Trophoblast cell (in vitro differentiated cells and primary cell): ENCODE measurements at regions not wholly inside any gene's neighbourhood (a gene's known extent, or its start where the extent isn't known, plus 50 kb on each side); places are given as distances from the start of the nearest gene placed in this dataset.
"Not testable (repeated sequence)": the region's sequence is repeated elsewhere in the genome, so short reads cannot be mapped to it uniquely, and the experiment has no call there.

Experiments
- DNase-seq, 2 donors: peaks; one replicate each; pipeline ENCODE4 v3.0.0-alpha.2; 2016
- H2AFZ ChIP-seq: 2 replicates; pipeline ENCODE4 v1.6.1; 2013; ENCODE audit warnings: low read length, moderate library complexity, mild to moderate bottlenecking; ENCODE audit not compliant: insufficient read depth, poor library complexity
- H2AK5ac ChIP-seq: 2 replicates; pipeline ENCODE4 v1.6.1; 2013; ENCODE audit warnings: mild to moderate bottlenecking, low read length
- H2BK120ac ChIP-seq: 2 replicates; pipeline ENCODE4 v1.6.1; 2013; ENCODE audit warnings: low read length, mild to moderate bottlenecking, moderate library complexity; ENCODE audit not compliant: insufficient read depth, poor library complexity
- H2BK12ac ChIP-seq: 2 replicates; pipeline ENCODE4 v1.6.1; 2013; ENCODE audit warnings: mild to moderate bottlenecking, low read length, moderate library complexity
- H2BK5ac ChIP-seq: 2 replicates; pipeline ENCODE4 v1.6.1; 2013; ENCODE audit warnings: low read length, low read depth, moderate library complexity, mild to moderate bottlenecking; ENCODE audit not compliant: poor library complexity
- H3K14ac ChIP-seq: 2 replicates; pipeline ENCODE4 v1.6.1; 2013; ENCODE audit warnings: mild to moderate bottlenecking, low read length
- H3K18ac ChIP-seq: 2 replicates; pipeline ENCODE4 v1.6.1; 2013; ENCODE audit warnings: mild to moderate bottlenecking, low read length
- H3K23ac ChIP-seq: 2 replicates; pipeline ENCODE4 v1.6.1; 2013; ENCODE audit warnings: low read length
- H3K27ac ChIP-seq: 2 replicates; pipeline ENCODE4 v1.5.1; 2013; ENCODE audit warnings: low read depth, mild to moderate bottlenecking, inconsistent platforms, low read length, moderate library complexity
- H3K27me3 ChIP-seq: 2 replicates; pipeline ENCODE4 v1.6.1; 2013; ENCODE audit warnings: inconsistent platforms, mild to moderate bottlenecking, low read length, moderate library complexity; ENCODE audit not compliant: insufficient read depth
- H3K36me3 ChIP-seq, 2 experiments: 1 replicate in 1 of 2; 2 replicates in 1 of 2; pipeline ENCODE4 v1.6.1; 2013; ENCODE audit warnings: low read length in 2 of 2, mild to moderate bottlenecking in 2 of 2, moderate library complexity in 1 of 2; ENCODE audit not compliant: insufficient read depth in 2 of 2, control insufficient read depth in 1 of 2
- H3K4ac ChIP-seq: 2 replicates; pipeline ENCODE4 v1.6.1; 2013; ENCODE audit warnings: low read depth, mild to moderate bottlenecking, low read length, moderate library complexity
- H3K4me1 ChIP-seq, 2 experiments: 1 replicate in 1 of 2; 2 replicates in 1 of 2; pipeline ENCODE4 v1.6.1; 2013; ENCODE audit warnings: low read length in 2 of 2, mild to moderate bottlenecking in 2 of 2, moderate library complexity in 1 of 2; ENCODE audit not compliant: insufficient read depth in 2 of 2, control insufficient read depth in 1 of 2
- H3K4me2 ChIP-seq: 2 replicates; pipeline ENCODE4 v1.6.1; 2013; ENCODE audit warnings: inconsistent platforms, mild to moderate bottlenecking, low read length, moderate library complexity
- H3K4me3 ChIP-seq: 2 replicates; pipeline ENCODE4 v1.5.1; 2013; ENCODE audit warnings: mild to moderate bottlenecking, low read depth, low read length, inconsistent platforms
- H3K79me1 ChIP-seq: one replicate; pipeline ENCODE4 v1.6.1; 2013; ENCODE audit warnings: low read length
- H3K79me2 ChIP-seq: 2 replicates; pipeline ENCODE4 v1.6.1; 2013; ENCODE audit warnings: low read length, mild to moderate bottlenecking; ENCODE audit not compliant: control insufficient read depth, insufficient read depth, poor library complexity
- H3K9ac ChIP-seq: 2 replicates; pipeline ENCODE4 v1.6.1; 2013; ENCODE audit warnings: mild to moderate bottlenecking, low read length
- H3K9me3 ChIP-seq: 2 replicates; pipeline ENCODE4 v1.6.1; 2013; ENCODE audit warnings: low read depth, mild to moderate bottlenecking, control low read depth, inconsistent platforms, low read length; ENCODE audit not compliant: insufficient read depth
- H4K12ac ChIP-seq: 2 replicates; pipeline ENCODE4 v1.6.1; 2013; ENCODE audit warnings: low read depth, mild to moderate bottlenecking, low read length, moderate library complexity
- H4K8ac ChIP-seq: 2 replicates; pipeline ENCODE4 v1.6.1; 2013; ENCODE audit warnings: low read depth, mild to moderate bottlenecking, low read length, moderate library complexity
- H4K91ac ChIP-seq: one replicate; pipeline ENCODE4 v1.6.1; 2013; ENCODE audit warnings: low read depth, mild to moderate bottlenecking, low read length, moderate library complexity
- WGBS: extraction: QIAGEN DNeasy Blood & Tissue Kit; methylation state at CpG from one replicate; pipeline ENCODE4 v1.1.7; 2013; ENCODE audit warnings: missing lambda C conversion rate; ENCODE audit not compliant: insufficient read length, insufficient coverage; ENCODE audit errors: extremely low coverage; 5-methylcytosine and 5-hydroxymethylcytosine counted together

- Histone ChIP-seq H2BK12ac (no peak overlapping the region), H3K4me3 (no peak overlapping the region), H4K91ac (no peak overlapping the region), H3K23ac (no peak overlapping the region), H3K4me1 (no peaks in the 10 kb centered on the region), H3K4me2 (no peak overlapping the region), H2BK120ac (no peak overlapping the region), H2AFZ (no peak overlapping the region), H3K9ac (no peak overlapping the region), H3K9me3 (no peaks in the 10 kb centered on the region), H3K79me1 (no peaks in the 10 kb centered on the region), H2BK5ac (no peak overlapping the region), H3K18ac (no peak overlapping the region), H2AK5ac (no peak overlapping the region), H4K12ac (no peak overlapping the region), H3K36me3 (no peaks in the 10 kb centered on the region), H3K27ac (no peak overlapping the region), H4K8ac (no peak overlapping the region), H3K14ac (no peak overlapping the region), H3K79me2 (no peaks in the 10 kb centered on the region), H3K27me3 (no peaks in the 10 kb centered on the region), H3K4ac (no peak overlapping the region)
- no CpG with 5 or more reads among the region's 4 CpGs for WGBS
- no peak for DNase-seq
Observed at GRCh38 chr2:118423776-118424175, 335.5 kb downstream of the INSIG2 start.

- Histone ChIP-seq H3K4ac (no peak overlapping the region), H3K23ac (no peak overlapping the region), H4K91ac (no peak overlapping the region), H3K9ac (no peak overlapping the region), H2BK120ac (no peak overlapping the region), H3K14ac (no peak overlapping the region), H3K27ac (no peak overlapping the region), H3K4me2 (no peak overlapping the region), H3K4me3 (no peak overlapping the region), H3K18ac (no peak overlapping the region), H2AK5ac (no peak overlapping the region), H2AFZ (no peak overlapping the region), H3K79me1 (no peaks in the 10 kb centered on the region), H2BK5ac (no peak overlapping the region), H2BK12ac (no peak overlapping the region), H4K12ac (no peak overlapping the region), H3K9me3 (no peaks in the 10 kb centered on the region), H3K4me1 (no peaks in the 10 kb centered on the region), H3K79me2 (no peaks in the 10 kb centered on the region), H3K36me3 (no peaks in the 10 kb centered on the region), H3K27me3 (no peaks in the 10 kb centered on the region), H4K8ac (no peak overlapping the region)
- no peak for DNase-seq
- WGBS, result no CpG with 5 or more reads among the region's 3 CpGs
Observed at GRCh38 chr2:118421648-118422047, 333.4 kb downstream of the INSIG2 start.

- Histone ChIP-seq H2BK5ac (no peak overlapping the region), H3K4ac (no peak overlapping the region), H3K23ac (no peak overlapping the region), H3K14ac (no peak overlapping the region), H4K91ac (no peak overlapping the region), H3K27me3 (no peaks in the 10 kb centered on the region), H3K4me3 (no peak overlapping the region), H3K36me3 (no peaks in the 10 kb centered on the region), H2AK5ac (no peak overlapping the region), H2BK120ac (no peak overlapping the region), H3K4me2 (no peak overlapping the region), H3K9me3 (no peaks in the 10 kb centered on the region), H4K12ac (no peak overlapping the region), H3K4me1 (no peaks in the 10 kb centered on the region), H3K27ac (no peak overlapping the region), H4K8ac (no peak overlapping the region), H3K9ac (no peak overlapping the region), H3K79me1 (no peaks in the 10 kb centered on the region), H2AFZ (no peak overlapping the region), H3K79me2 (no peaks in the 10 kb centered on the region), H3K18ac (no peak overlapping the region), H2BK12ac (no peak overlapping the region)
- no peak for DNase-seq
- WGBS, result no CpG with 5 or more reads among the region's 3 CpGs
Observed at GRCh38 chr2:118417406-118418120, 329.3 kb downstream of the INSIG2 start.

- H3K27ac ChIP-seq, H4K91ac ChIP-seq, H3K79me2 ChIP-seq, H3K4ac ChIP-seq, H4K8ac ChIP-seq, H3K4me2 ChIP-seq, H2BK12ac ChIP-seq, H3K4me1 ChIP-seq, H2AK5ac ChIP-seq, H3K9me3 ChIP-seq, H3K14ac ChIP-seq, H4K12ac ChIP-seq, H3K4me3 ChIP-seq, H3K36me3 ChIP-seq, H3K79me1 ChIP-seq, H3K9ac ChIP-seq, H2BK5ac ChIP-seq, H3K18ac ChIP-seq, H2BK120ac ChIP-seq, DNase-seq, H3K23ac ChIP-seq, H3K27me3 ChIP-seq, H2AFZ ChIP-seq: not testable (repeated sequence)
- no CpG with 5 or more reads among the region's 1 CpG for WGBS
Observed at GRCh38 chr2:118415186-118415585, 326.9 kb downstream of the INSIG2 start.
